ENCODE measurements at regions not wholly inside any gene's neighbourhood (a gene's known extent, or its start where the extent isn't known, plus 50 kb on each side); places are given as distances from the start of the nearest gene placed in this dataset.

GRCh38 chrX:150224676-150225075, 138.4 kb upstream of the MAMLD1 start:
- TF ChIP-seq RAD21 (IDR thresholded peaks at IDR 0.05; ENCODE audit: low read depth), result no peak
- no peak for TF ChIP-seq TCF12 (IDR thresholded peaks at IDR 0.05; ENCODE audit: low read depth)
- TF ChIP-seq USF1 (IDR thresholded peaks at IDR 0.05), result no peak
- no peak for TF ChIP-seq FOXM1 (IDR thresholded peaks at IDR 0.05; ENCODE audit: borderline replicate concordance, low read depth)
- TF ChIP-seq ZBTB7A (IDR thresholded peaks at IDR 0.05; ENCODE audit: low read depth), result no peak
- TF ChIP-seq TAF1 (IDR thresholded peaks at IDR 0.05; ENCODE audit: low read depth), result no peak
- no peak for TF ChIP-seq MAX (IDR thresholded peaks at IDR 0.05)
- TF ChIP-seq YY1 (IDR thresholded peaks at IDR 0.05; ENCODE audit: low read depth), result no peak
- TF ChIP-seq CREB1 (IDR thresholded peaks at IDR 0.05; ENCODE audit: low read depth), result no peak
- no peak for TF ChIP-seq NFIC (IDR thresholded peaks at IDR 0.05)
- no peak for TF ChIP-seq REST (IDR thresholded peaks at IDR 0.05; ENCODE audit: low read depth)
- TF ChIP-seq EGR1 (IDR thresholded peaks at IDR 0.05), result no peak
- TF ChIP-seq CEBPB (IDR thresholded peaks at IDR 0.05), result no peak
- TF ChIP-seq TEAD4 (IDR thresholded peaks at IDR 0.05), result no peak
- no peak for TF ChIP-seq EP300 (IDR thresholded peaks at IDR 0.05; ENCODE audit: borderline replicate concordance)

GRCh38 chrX:150225266-150225665, 137.9 kb upstream of the MAMLD1 start:
- TF ChIP-seq ZBTB7A (IDR thresholded peaks at IDR 0.05; ENCODE audit: low read depth) (no peak), TEAD4 (IDR thresholded peaks at IDR 0.05) (no peak), CREB1 (IDR thresholded peaks at IDR 0.05; ENCODE audit: low read depth) (no peak), CEBPB (IDR thresholded peaks at IDR 0.05) (no peak)

- TF ChIP-seq TCF12 (IDR thresholded peaks at IDR 0.05; ENCODE audit: low read depth), result no peak
- TF ChIP-seq EP300 (IDR thresholded peaks at IDR 0.05; ENCODE audit: borderline replicate concordance), result no peak
- no peak for TF ChIP-seq RAD21 (IDR thresholded peaks at IDR 0.05; ENCODE audit: low read depth)
- TF ChIP-seq YY1 (IDR thresholded peaks at IDR 0.05; ENCODE audit: low read depth), result no peak
- TF ChIP-seq CEBPB (IDR thresholded peaks at IDR 0.05), result no peak
- no peak for TF ChIP-seq CREB1 (IDR thresholded peaks at IDR 0.05; ENCODE audit: low read depth)
- no peak for TF ChIP-seq TEAD4 (IDR thresholded peaks at IDR 0.05)
- TF ChIP-seq TAF1 (IDR thresholded peaks at IDR 0.05; ENCODE audit: low read depth), result no peak
- no peak for TF ChIP-seq REST (IDR thresholded peaks at IDR 0.05; ENCODE audit: low read depth)
- TF ChIP-seq ZBTB7A (IDR thresholded peaks at IDR 0.05; ENCODE audit: low read depth), result no peak
- no peak for TF ChIP-seq FOXM1 (IDR thresholded peaks at IDR 0.05; ENCODE audit: borderline replicate concordance, low read depth)
- TF ChIP-seq NFIC (IDR thresholded peaks at IDR 0.05), result no peak
- TF ChIP-seq EGR1 (IDR thresholded peaks at IDR 0.05), result no peak
Observed at GRCh38 chrX:150225756-150226155, 137.4 kb upstream of the MAMLD1 start.

- no peak for TF ChIP-seq FOXM1 (IDR thresholded peaks at IDR 0.05; ENCODE audit: borderline replicate concordance, low read depth)
- TF ChIP-seq TEAD4 (IDR thresholded peaks at IDR 0.05), result no peak
- no peak for TF ChIP-seq EGR1 (IDR thresholded peaks at IDR 0.05)
- TF ChIP-seq CREB1 (IDR thresholded peaks at IDR 0.05; ENCODE audit: low read depth), result no peak
- TF ChIP-seq NFIC (IDR thresholded peaks at IDR 0.05), result no peak
- no peak for TF ChIP-seq ZBTB7A (IDR thresholded peaks at IDR 0.05; ENCODE audit: low read depth)
- TF ChIP-seq TCF12 (IDR thresholded peaks at IDR 0.05; ENCODE audit: low read depth), result no peak
- TF ChIP-seq REST (IDR thresholded peaks at IDR 0.05; ENCODE audit: low read depth), result no peak
- TF ChIP-seq USF1 (IDR thresholded peaks at IDR 0.05), result no peak
- no peak for TF ChIP-seq EP300 (IDR thresholded peaks at IDR 0.05; ENCODE audit: borderline replicate concordance)
Observed at GRCh38 chrX:150226223-150226965, 136.7 kb upstream of the MAMLD1 start.

Data from Ishikawa (cell line).